GM12892 (cell line): ENCODE measurements at regions not wholly inside any gene's neighbourhood (a gene's known extent, or its start where the extent isn't known, plus 50 kb on each side); places are given as distances from the start of the nearest gene placed in this dataset.

Experiments used
- POLR2A ChIP-seq: IDR thresholded peaks from 2 replicates; pipeline ENCODE4 v1.6.1; 2011; ENCODE audit warnings: low read depth, low read length, control low read depth
- TAF1 ChIP-seq: IDR thresholded peaks from 2 replicates; pipeline ENCODE4 v1.6.1; 2011; ENCODE audit warnings: low read depth, mild to moderate bottlenecking, control low read depth, low read length, borderline replicate concordance

DNA sequence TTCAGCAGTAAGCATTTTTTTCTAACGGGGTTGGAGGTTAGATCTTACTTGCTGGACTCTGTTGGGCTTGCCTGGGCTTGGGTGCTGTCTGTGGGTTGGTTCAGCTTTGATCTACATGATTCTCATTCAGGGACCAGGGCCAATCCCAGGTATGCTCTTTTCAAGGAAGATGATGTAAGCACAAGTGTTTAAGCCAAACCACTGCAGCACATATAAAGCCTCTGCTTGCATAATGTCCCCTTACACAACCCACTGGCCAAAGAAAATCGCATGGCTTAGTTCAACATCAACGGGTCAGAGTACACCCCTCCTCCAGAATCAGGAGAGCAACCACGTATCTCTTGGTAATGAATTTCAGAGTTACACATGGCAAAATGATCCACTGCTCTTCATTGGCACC lies 83.9 kb downstream of the DNAJB9 start:
- TF ChIP-seq POLR2A (no peak), TAF1 (no peak)
